Osteoblast (primary cell): ENCODE measurements at regions not wholly inside any gene's neighbourhood (a gene's known extent, or its start where the extent isn't known, plus 50 kb on each side); places are given as distances from the start of the nearest gene placed in this dataset.

Experiments used
- DNase-seq: peaks from one replicate; pipeline ENCODE4 v3.0.0; 2011; ENCODE audit warnings: low spot score, mixed read lengths; ENCODE audit not compliant: insufficient read length; ENCODE audit errors: missing footprints
- H2AFZ ChIP-seq: 2 replicates; pipeline ENCODE4 v1.6.0; 2011; ENCODE audit warnings: mild to moderate bottlenecking, low read length
- H3K27ac ChIP-seq: 2 replicates; pipeline ENCODE4 v1.5.1; 2011; ENCODE audit warnings: mild to moderate bottlenecking, low read depth, low read length, moderate library complexity
- H3K27me3 ChIP-seq: 2 replicates; pipeline ENCODE4 v1.6.0; 2012; ENCODE audit warnings: mild to moderate bottlenecking, control low read depth, inconsistent platforms, low read length, moderate library complexity; ENCODE audit not compliant: insufficient read depth
- H3K36me3 ChIP-seq: 2 replicates; pipeline ENCODE4 v1.5.1; 2011; ENCODE audit warnings: mild to moderate bottlenecking, low read length, control low read depth, moderate library complexity; ENCODE audit not compliant: insufficient read depth
- H3K4me1 ChIP-seq: 2 replicates; pipeline ENCODE4 v1.5.1; 2011; ENCODE audit warnings: mild to moderate bottlenecking, low read length, control low read depth, moderate library complexity; ENCODE audit not compliant: insufficient read depth
- H3K4me2 ChIP-seq: 2 replicates; pipeline ENCODE4 v1.6.0; 2011; ENCODE audit warnings: mild to moderate bottlenecking, low read length; ENCODE audit not compliant: insufficient read depth
- H3K4me3 ChIP-seq: fragments of 200-600 bp; sonication (generic); 3 replicates; pipeline ENCODE4 v1.5.1; 2012; ENCODE audit warnings: mild to moderate bottlenecking, low read length, inconsistent platforms; ENCODE audit not compliant: insufficient read depth
- H3K79me2 ChIP-seq: 2 replicates; pipeline ENCODE4 v1.6.0; 2012; ENCODE audit warnings: mild to moderate bottlenecking, low read length, control low read depth, inconsistent platforms; ENCODE audit not compliant: insufficient read depth
- H3K9me3 ChIP-seq: 2 replicates; pipeline ENCODE4 v1.5.1; 2011; ENCODE audit warnings: low read depth, low read length, control low read depth
- H4K20me1 ChIP-seq: 2 replicates; pipeline ENCODE4 v1.6.0; 2012; ENCODE audit warnings: mild to moderate bottlenecking, low read length, control low read depth; ENCODE audit not compliant: insufficient read depth
- TF ChIP-seq, protein P1 (sequence below): IDR thresholded peaks from 2 replicates; pipeline ENCODE4 v1.5.1; 2011; ENCODE audit warnings: mild to moderate bottlenecking, low read depth, low read length, moderate library complexity; ENCODE audit errors: extremely low read depth

DNA sequence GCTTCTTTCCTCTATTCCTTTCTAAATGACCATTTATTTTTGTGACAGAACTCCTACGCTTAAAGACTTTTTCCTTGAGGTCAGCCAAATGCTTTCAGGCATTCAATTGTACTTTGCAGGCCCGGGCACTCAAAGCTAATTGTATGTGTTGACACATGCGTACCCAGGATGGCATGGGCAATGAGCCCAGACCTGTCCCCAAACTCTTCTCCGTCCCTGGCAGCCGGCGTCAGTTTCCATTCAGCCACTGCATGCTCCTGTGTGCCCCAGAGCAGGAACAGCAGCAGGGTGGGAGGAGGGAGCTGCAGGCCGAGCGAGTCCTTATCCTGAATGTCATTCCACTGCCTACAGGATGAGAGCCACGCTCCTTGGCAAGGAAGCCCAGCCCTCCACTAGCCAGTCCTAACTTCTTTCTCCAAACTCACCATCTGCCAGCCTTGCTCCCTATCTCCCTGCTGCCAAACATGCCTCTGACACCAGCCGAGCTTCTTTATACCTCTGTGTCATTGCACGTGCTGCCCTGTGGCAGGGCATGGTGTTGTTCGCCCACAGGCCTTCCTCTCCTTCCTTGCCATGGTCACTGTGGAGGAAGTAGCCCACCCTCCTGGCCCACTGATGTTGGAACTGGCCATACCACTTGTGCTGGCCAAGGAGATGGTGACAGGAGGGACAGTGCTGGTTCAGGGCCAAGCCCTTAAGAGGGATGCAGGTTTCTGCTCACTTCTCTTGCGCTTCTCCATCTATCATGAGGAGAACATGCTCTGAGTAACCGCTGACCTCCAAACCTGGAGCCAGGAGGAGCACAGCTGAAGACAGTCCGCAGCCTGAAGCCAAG, 116.9 kb upstream of the FHL2 start:
- Histone ChIP-seq H2AFZ (no peak overlapping the region), H3K27me3 (peaks cover 4% of the 10 kb centered on the region), H3K27ac (no peak overlapping the region), H3K4me3 (no peak overlapping the region), H3K4me1 (peaks cover 28% of the 10 kb centered on the region), H3K79me2 (no peaks in the 10 kb centered on the region), H3K36me3 (no peaks in the 10 kb centered on the region), H3K4me2 (no peak overlapping the region), H4K20me1 (no peaks in the 10 kb centered on the region), H3K9me3 (no peaks in the 10 kb centered on the region)
- TF ChIP-seq, protein P1, sequence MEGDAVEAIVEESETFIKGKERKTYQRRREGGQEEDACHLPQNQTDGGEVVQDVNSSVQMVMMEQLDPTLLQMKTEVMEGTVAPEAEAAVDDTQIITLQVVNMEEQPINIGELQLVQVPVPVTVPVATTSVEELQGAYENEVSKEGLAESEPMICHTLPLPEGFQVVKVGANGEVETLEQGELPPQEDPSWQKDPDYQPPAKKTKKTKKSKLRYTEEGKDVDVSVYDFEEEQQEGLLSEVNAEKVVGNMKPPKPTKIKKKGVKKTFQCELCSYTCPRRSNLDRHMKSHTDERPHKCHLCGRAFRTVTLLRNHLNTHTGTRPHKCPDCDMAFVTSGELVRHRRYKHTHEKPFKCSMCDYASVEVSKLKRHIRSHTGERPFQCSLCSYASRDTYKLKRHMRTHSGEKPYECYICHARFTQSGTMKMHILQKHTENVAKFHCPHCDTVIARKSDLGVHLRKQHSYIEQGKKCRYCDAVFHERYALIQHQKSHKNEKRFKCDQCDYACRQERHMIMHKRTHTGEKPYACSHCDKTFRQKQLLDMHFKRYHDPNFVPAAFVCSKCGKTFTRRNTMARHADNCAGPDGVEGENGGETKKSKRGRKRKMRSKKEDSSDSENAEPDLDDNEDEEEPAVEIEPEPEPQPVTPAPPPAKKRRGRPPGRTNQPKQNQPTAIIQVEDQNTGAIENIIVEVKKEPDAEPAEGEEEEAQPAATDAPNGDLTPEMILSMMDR, result no peak
- no peak for DNase-seq

DNA sequence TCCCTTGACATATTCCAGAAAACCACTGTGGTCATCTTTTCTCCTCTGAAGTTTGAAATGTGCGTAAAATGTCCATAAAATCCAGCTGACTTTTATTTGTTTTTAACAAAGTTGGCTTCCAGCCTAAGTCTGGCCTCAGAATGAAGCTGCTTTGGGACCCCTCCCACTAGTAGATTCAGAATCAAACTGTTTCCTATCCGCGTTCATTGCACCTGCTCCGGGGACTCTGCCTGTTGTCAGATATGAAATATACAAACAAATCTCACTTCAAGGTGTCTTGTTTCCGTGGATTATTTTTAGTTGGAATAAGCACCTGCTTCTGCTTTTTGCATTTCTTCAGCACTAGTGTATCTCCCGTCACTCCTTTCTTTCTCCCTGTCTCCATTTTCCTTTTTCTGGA, 115.7 kb upstream of the FHL2 start:
- Histone ChIP-seq H3K27ac (no peak overlapping the region), H3K79me2 (no peaks in the 10 kb centered on the region), H2AFZ (no peak overlapping the region), H3K36me3 (no peaks in the 10 kb centered on the region), H3K27me3 (peaks cover 4% of the 10 kb centered on the region), H3K9me3 (no peaks in the 10 kb centered on the region), H3K4me2 (no peak overlapping the region), H4K20me1 (no peaks in the 10 kb centered on the region), H3K4me3 (no peak overlapping the region), H3K4me1 (peaks cover 32% of the 10 kb centered on the region)
- DNase-seq, result no peak
- TF ChIP-seq, protein P1, result no peak

DNA sequence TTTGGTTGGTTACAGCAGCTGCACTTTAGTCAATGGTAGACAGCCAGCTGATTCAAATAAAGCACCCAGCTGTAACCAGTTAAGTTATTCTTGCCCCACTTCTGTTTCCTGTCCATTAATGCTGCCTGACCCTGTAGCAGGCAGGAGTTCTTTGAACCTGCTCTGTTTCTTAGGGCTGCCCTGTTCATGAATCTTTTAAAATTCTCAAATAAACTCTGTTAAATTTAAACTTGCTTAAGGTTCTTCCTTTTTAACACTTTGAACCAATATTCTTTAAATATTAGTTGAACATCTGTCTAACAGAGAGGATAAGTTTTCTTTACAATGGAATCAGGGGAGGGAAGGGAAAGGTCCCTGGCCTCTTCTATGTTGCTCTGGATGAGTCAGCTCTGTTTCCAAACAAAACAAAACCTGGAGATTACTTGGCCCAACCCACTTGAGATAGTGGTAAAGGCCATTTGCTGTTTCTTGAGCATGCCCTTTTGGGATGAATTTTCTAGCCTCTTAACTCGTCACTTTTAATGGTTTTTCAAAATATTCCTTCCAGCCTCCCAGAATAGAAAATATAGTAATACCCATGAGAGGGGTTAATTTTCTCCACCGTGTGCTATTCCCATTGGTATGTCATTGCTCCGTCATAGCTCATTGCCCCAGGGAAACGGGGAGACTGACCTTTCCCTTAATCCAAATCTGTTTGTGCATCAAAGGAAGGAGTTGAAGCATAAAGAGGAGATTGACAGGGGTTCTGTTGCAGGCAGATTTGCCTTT, 112.1 kb upstream of the FHL2 start:
- H4K20me1 ChIP-seq, result no peaks in the 10 kb centered on the region
- DNase-seq, result peak; percentile 62
- H3K4me1 ChIP-seq, result peaks cover 10% of the 10 kb centered on the region
- TF ChIP-seq, protein P1, result no peak
- no peaks in the 10 kb centered on the region for H3K36me3 ChIP-seq
- no peak overlapping the region for H3K4me3 ChIP-seq
- no peak overlapping the region for H3K27ac ChIP-seq
- H3K27me3 ChIP-seq, result peaks cover 4% of the 10 kb centered on the region
- no peak overlapping the region for H3K4me2 ChIP-seq
- no peak overlapping the region for H2AFZ ChIP-seq
- H3K79me2 ChIP-seq, result no peaks in the 10 kb centered on the region
- no peaks in the 10 kb centered on the region for H3K9me3 ChIP-seq
